KMS-11 (cell line): ENCODE measurements at regions not wholly inside any gene's neighbourhood (a gene's known extent, or its start where the extent isn't known, plus 50 kb on each side); places are given as distances from the start of the nearest gene placed in this dataset.

Experiments used
- H2AFZ ChIP-seq: fragments of 200-600 bp; sonication (generic); 2 replicates; pipeline ENCODE4 v1.6.1; 2016; ENCODE audit warnings: antibody characterized with exemption, mixed run types, low read depth
- H3K27ac ChIP-seq: fragments of 200-600 bp; sonication (generic); 2 replicates; pipeline ENCODE4 v1.6.1; 2016; ENCODE audit warnings: mild to moderate bottlenecking, mixed run types
- H3K27me3 ChIP-seq: fragments of 200-600 bp; sonication (generic); 2 replicates; pipeline ENCODE4 v1.6.1; 2017; ENCODE audit warnings: mild to moderate bottlenecking, low read depth, mixed run types, moderate library complexity; ENCODE audit not compliant: insufficient read depth
- H3K36me3 ChIP-seq: fragments of 200-600 bp; sonication (generic); 2 replicates; pipeline ENCODE4 v1.6.1; 2017; ENCODE audit warnings: mild to moderate bottlenecking, mixed run types; ENCODE audit not compliant: insufficient read depth
- H3K4me1 ChIP-seq: fragments of 200-600 bp; sonication (generic); 2 replicates; pipeline ENCODE4 v1.6.1; 2016; ENCODE audit warnings: mild to moderate bottlenecking, low read depth, mixed run types; ENCODE audit not compliant: poor library complexity, severe bottlenecking
- H3K4me2 ChIP-seq: fragments of 200-600 bp; sonication (generic); 2 replicates; pipeline ENCODE4 v1.7.0; 2016; ENCODE audit warnings: mild to moderate bottlenecking, mixed run types
- H3K4me3 ChIP-seq: fragments of 200-600 bp; sonication (generic); IDR thresholded peaks from 2 replicates; pipeline ENCODE4 v1.6.1; 2017; ENCODE audit warnings: low read depth, low read length, mixed read lengths; ENCODE audit not compliant: insufficient read depth
- H3K79me2 ChIP-seq: fragments of 200-600 bp; sonication (generic); 2 replicates; pipeline ENCODE4 v1.6.1; 2016; ENCODE audit warnings: low read depth, mixed run types; ENCODE audit not compliant: insufficient read depth
- H3K9ac ChIP-seq: fragments of 200-600 bp; sonication (generic); 2 replicates; pipeline ENCODE4 v1.6.1; 2016; ENCODE audit warnings: mild to moderate bottlenecking, mixed run types
- H4K20me1 ChIP-seq: fragments of 200-600 bp; sonication (generic); 2 replicates; pipeline ENCODE4 v1.6.1; 2016; ENCODE audit warnings: mild to moderate bottlenecking, mixed run types; ENCODE audit not compliant: insufficient read depth
- TF ChIP-seq, protein P1 (sequence below): fragments of 200-600 bp; sonication (generic); conservative IDR thresholded peaks from 2 replicates; pipeline ENCODE4 v1.6.1; 2017; ENCODE audit warnings: low read depth, mild to moderate bottlenecking, antibody characterized with exemption, low read length, moderate library complexity, mixed read lengths

DNA sequence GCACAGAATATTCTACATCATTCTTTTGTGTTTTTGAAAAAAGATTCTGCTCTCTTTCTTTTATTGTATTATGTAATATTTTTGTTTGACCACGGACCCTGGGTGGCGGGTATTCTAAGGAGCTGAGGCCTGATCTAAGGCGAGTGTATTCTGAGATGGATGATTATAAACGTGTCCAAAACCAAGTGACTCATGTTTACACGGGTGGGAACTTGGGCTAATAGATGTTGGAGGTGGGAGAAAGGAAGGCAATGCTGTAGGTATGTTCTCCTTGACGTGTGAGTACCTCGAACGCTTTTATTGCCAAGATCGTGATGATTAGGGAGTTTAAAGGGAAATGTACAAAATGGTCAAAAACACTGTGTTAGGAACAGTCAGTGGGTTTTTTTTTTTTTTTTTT is 188.9 kb upstream of the FAT1 start:
- Histone ChIP-seq H2AFZ (no peak overlapping the region), H3K36me3 (no peaks in the 10 kb centered on the region), H4K20me1 (no peaks in the 10 kb centered on the region), H3K9ac (no peak overlapping the region), H3K4me3 (no peak overlapping the region), H3K27ac (no peak overlapping the region), H3K27me3 (no peaks in the 10 kb centered on the region), H3K4me2 (no peak overlapping the region), H3K4me1 (no peaks in the 10 kb centered on the region), H3K79me2 (no peaks in the 10 kb centered on the region)
- TF ChIP-seq, protein P1, sequence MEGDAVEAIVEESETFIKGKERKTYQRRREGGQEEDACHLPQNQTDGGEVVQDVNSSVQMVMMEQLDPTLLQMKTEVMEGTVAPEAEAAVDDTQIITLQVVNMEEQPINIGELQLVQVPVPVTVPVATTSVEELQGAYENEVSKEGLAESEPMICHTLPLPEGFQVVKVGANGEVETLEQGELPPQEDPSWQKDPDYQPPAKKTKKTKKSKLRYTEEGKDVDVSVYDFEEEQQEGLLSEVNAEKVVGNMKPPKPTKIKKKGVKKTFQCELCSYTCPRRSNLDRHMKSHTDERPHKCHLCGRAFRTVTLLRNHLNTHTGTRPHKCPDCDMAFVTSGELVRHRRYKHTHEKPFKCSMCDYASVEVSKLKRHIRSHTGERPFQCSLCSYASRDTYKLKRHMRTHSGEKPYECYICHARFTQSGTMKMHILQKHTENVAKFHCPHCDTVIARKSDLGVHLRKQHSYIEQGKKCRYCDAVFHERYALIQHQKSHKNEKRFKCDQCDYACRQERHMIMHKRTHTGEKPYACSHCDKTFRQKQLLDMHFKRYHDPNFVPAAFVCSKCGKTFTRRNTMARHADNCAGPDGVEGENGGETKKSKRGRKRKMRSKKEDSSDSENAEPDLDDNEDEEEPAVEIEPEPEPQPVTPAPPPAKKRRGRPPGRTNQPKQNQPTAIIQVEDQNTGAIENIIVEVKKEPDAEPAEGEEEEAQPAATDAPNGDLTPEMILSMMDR, result no peak

DNA sequence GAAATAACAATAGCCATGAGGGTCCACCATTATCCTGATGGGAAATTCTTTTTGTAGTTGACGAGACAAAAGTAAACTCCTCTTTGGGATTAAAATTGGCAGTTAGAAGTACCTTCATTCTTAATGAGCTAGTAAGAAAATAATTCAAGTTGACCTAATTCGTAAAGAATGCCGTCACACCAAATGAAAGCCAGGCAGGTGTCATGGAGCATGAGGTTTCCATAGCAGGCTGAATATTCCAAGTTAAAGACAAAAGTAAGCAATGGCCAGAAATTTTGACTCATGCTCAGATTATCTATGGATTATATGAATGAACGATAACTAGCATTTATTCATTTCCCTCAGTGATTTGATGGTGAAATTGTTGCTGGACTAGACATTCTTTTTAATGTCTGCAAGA is 192.2 kb upstream of the FAT1 start:
- Histone ChIP-seq H2AFZ (no peak overlapping the region), H3K4me3 (no peak overlapping the region), H3K27me3 (no peaks in the 10 kb centered on the region), H3K27ac (no peak overlapping the region), H3K79me2 (no peaks in the 10 kb centered on the region), H3K9ac (no peak overlapping the region), H3K4me2 (no peak overlapping the region), H3K4me1 (no peaks in the 10 kb centered on the region), H4K20me1 (no peaks in the 10 kb centered on the region), H3K36me3 (no peaks in the 10 kb centered on the region)
- TF ChIP-seq, protein P1, result no peak

DNA sequence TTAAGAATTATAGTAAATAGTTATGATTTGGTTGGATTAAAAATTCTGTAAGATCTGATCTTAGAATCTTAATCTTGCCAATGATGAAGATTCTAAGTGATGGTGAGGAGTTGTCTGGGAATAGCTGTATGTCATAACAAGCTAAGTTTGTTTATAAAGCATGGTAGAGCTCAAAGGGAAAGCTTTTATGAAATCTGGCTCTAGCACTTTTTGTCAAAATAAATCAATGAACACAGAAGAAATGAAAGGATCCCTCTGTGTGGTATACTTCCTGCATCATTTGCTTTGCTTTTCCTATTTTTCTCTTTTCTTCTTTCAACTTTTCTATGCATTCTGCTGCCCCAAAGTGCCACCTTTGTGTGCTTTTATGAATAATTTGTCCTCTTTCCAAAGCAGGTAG is 193.5 kb upstream of the FAT1 start:
- no peaks in the 10 kb centered on the region for H3K27me3 ChIP-seq
- TF ChIP-seq, protein P1, result no peak

DNA sequence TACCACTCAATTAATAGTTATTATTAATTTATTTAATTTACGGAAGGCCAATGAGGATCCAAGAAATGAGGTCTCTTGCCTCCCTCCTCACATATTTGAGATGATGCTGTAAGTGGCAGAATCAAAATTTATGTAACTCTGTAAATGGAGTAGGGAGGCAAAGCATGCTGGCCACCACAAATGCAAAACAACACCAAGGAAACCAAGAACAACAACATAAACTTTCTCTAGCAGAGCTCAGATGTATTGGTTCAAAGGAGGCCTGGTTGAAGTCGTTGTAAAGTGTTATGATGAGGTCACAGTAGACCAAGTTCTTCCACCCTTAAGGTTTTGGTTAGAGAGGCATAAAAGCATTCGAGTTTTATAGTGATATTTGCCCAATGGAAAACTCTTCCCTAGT is 194.8 kb upstream of the FAT1 start:
- no peak overlapping the region for H2AFZ ChIP-seq
- H4K20me1 ChIP-seq, result no peaks in the 10 kb centered on the region
- H3K4me1 ChIP-seq, result no peaks in the 10 kb centered on the region
- no peaks in the 10 kb centered on the region for H3K79me2 ChIP-seq
- no peaks in the 10 kb centered on the region for H3K27me3 ChIP-seq
- H3K27ac ChIP-seq, result no peak overlapping the region
- H3K4me3 ChIP-seq, result no peak overlapping the region
- no peak overlapping the region for H3K9ac ChIP-seq
- no peak overlapping the region for H3K4me2 ChIP-seq
- TF ChIP-seq, protein P1, result no peak
- H3K36me3 ChIP-seq, result no peaks in the 10 kb centered on the region

More for the DNA sequence above, 193.5 kb upstream of the FAT1 start:
- Histone ChIP-seq H2AFZ (no peak overlapping the region), H3K36me3 (no peaks in the 10 kb centered on the region), H3K4me1 (no peaks in the 10 kb centered on the region), H4K20me1 (no peaks in the 10 kb centered on the region), H3K4me2 (no peak overlapping the region), H3K9ac (no peak overlapping the region), H3K4me3 (no peak overlapping the region), H3K27ac (no peak overlapping the region), H3K79me2 (no peaks in the 10 kb centered on the region)

DNA sequence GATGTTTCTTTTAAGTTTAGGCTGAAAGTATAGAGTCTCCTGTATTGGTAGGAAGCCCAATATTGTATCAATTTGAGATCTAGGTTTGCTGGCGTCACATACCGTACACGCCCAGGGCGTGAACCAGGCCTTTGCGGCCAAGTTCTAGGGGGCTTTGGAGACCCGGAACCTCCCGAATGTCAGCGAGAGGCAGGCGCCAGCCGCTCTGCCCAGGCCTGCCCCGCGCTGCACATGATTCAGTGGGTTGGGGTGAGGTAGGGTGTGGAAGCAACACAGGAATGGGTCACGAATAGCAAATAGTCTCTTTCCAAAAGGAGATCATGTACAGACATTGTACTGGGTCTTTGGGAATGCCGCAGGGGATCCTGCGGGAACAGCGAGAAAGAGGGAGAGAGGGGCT is 195.7 kb upstream of the FAT1 start:
- H3K4me1 ChIP-seq, result no peaks in the 10 kb centered on the region
- H2AFZ ChIP-seq, result no peak overlapping the region
- H3K79me2 ChIP-seq, result no peaks in the 10 kb centered on the region
- H3K36me3 ChIP-seq, result no peaks in the 10 kb centered on the region
- no peaks in the 10 kb centered on the region for H3K27me3 ChIP-seq
- H4K20me1 ChIP-seq, result no peaks in the 10 kb centered on the region
- no peak overlapping the region for H3K9ac ChIP-seq
- TF ChIP-seq, protein P1, result no peak
- no peak overlapping the region for H3K27ac ChIP-seq
- H3K4me3 ChIP-seq, result no peak overlapping the region
- H3K4me2 ChIP-seq, result no peak overlapping the region
